Panc1 (cell line): ENCODE measurements at regions not wholly inside any gene's neighbourhood (a gene's known extent, or its start where the extent isn't known, plus 50 kb on each side); places are given as distances from the start of the nearest gene placed in this dataset.

Experiments
- ATAC-seq: fragments of 200-7000 bp; cut with Tn5 transposase; 2 replicates; pipeline ENCODE4 v1.9.1; 2020; ENCODE audit warnings: mild to moderate bottlenecking, moderate library complexity
- BruUV-seq: library from RNA; stranded (reverse); fragments of 400-500 nt; replicated peaks from 2 replicates; lab custom pipeline; 2021; lab: Mats Ljungman, UMichigan
- CTCF ChIA-PET: fragments of 300-600 bp; sonication (Branson Sonifier 250); formaldehyde crosslinking; loops from one replicate; lab custom pipeline; 2022; ENCODE audit warnings: antibody characterized with exemption; lab: Charles Lee
- POLR2A ChIA-PET: fragments of 300-600 bp; sonication (Branson Sonifier 250); formaldehyde crosslinking; loops from one replicate; lab custom pipeline; 2022; ENCODE audit warnings: antibody characterized with exemption; lab: Charles Lee
- DNase-seq: peaks from one replicate; pipeline ENCODE4 v3.0.0-alpha.2; 2010; ENCODE audit warnings: low read depth, low spot score
- H3K27ac ChIP-seq: 2 replicates; pipeline ENCODE4 v1.5.1; 2011; ENCODE audit warnings: mild to moderate bottlenecking, low read length, inconsistent platforms
- H3K27me3 ChIP-seq: fragments of 200-500 bp; sonication (Bioruptor generic); 2 replicates; pipeline ENCODE4 v1.6.0; 2014; ENCODE audit warnings: low read length, inconsistent platforms; ENCODE audit not compliant: control insufficient read depth, insufficient read depth
- H3K36me3 ChIP-seq: fragments of 200-500 bp; sonication (Bioruptor generic); 2 replicates; pipeline ENCODE4 v1.5.1; 2014; ENCODE audit warnings: inconsistent platforms, mild to moderate bottlenecking, low read length, moderate library complexity; ENCODE audit not compliant: control insufficient read depth, insufficient read depth
- H3K4me1 ChIP-seq: 2 replicates; pipeline ENCODE4 v1.5.1; 2011; ENCODE audit warnings: inconsistent platforms, mild to moderate bottlenecking, low read length, moderate library complexity; ENCODE audit not compliant: control insufficient read depth, insufficient read depth
- H3K4me3 ChIP-seq, 2 experiments: 2 replicates each; pipeline ENCODE4 v1.5.1; 2011 to 2012; ENCODE audit warnings: low read depth in 2 of 2, low read length in 2 of 2, mild to moderate bottlenecking in 2 of 2, inconsistent platforms in 1 of 2, moderate library complexity in 1 of 2
- H3K9me3 ChIP-seq: fragments of 200-500 bp; sonication (Bioruptor generic); 2 replicates; pipeline ENCODE4 v1.5.1; 2014; ENCODE audit warnings: low read depth, mild to moderate bottlenecking, inconsistent platforms, low read length, moderate library complexity; ENCODE audit not compliant: control insufficient read depth, insufficient read depth
- CTCF ChIP-seq: fragments of 450-650 bp; IDR thresholded peaks from 2 replicates; pipeline ENCODE4 v1.5.1; 2017; ENCODE audit warnings: mild to moderate bottlenecking
- POLR2AphosphoS5 ChIP-seq: IDR thresholded peaks from 2 replicates; pipeline ENCODE4 v1.6.1; 2012; ENCODE audit warnings: mild to moderate bottlenecking, low read depth, low read length, moderate library complexity
- REST ChIP-seq, 2 experiments: IDR thresholded peaks; 2 replicates each; pipeline ENCODE4 v1.6.1; 2011 to 2012; ENCODE audit warnings: low read depth in 2 of 2, control low read depth in 1 of 2, low read length in 1 of 2, mild to moderate bottlenecking in 1 of 2, moderate library complexity in 1 of 2; ENCODE audit not compliant: insufficient read depth in 1 of 2
- SIN3A ChIP-seq: IDR thresholded peaks from 2 replicates; pipeline ENCODE4 v1.6.1; 2012; ENCODE audit warnings: low read depth, mild to moderate bottlenecking, low read length, moderate library complexity, borderline replicate concordance; ENCODE audit not compliant: insufficient read depth
- TCF7L2 ChIP-seq: IDR thresholded peaks from 2 replicates; pipeline ENCODE4 v1.6.1; 2011; ENCODE audit warnings: mild to moderate bottlenecking, low read depth, low read length, inconsistent platforms
- in situ Hi-C: cut with HindIII; loops from 2 replicates; pipeline ENCODE4 v1.10.0; 2016; ENCODE audit warnings: low sequenced_read_pairs, low pct_unique_long_range_greater_than_20kb
- intact Hi-C: fragments of 100-400 bp; cut with micrococcal nuclease; formaldehyde crosslinking; loops from one replicate; pipeline ENCODE4 v1.10.0; 2022; ENCODE audit not compliant: unreplicated experiment

- intact Hi-C loops (no loop called here), in situ Hi-C loops (no loop called here)
- Histone ChIP-seq H3K27me3 (no peaks in the 10 kb centered on the region), H3K4me3 (no peak overlapping the region), H3K27ac (no peak overlapping the region), H3K9me3 (no peaks in the 10 kb centered on the region), H3K36me3 (no peaks in the 10 kb centered on the region), H3K4me1 (no peaks in the 10 kb centered on the region)
- ChIA-PET POLR2A (no interaction called here), CTCF (no interaction called here)
- DNase-seq (no peak), ATAC-seq (no peak)
- TF ChIP-seq SIN3A: no peak
- TF ChIP-seq TCF7L2: no peak
- TF ChIP-seq CTCF: no peak
- BruUV-seq: no TSS peak
Measured at GRCh38 chr11:70608568-70609470, 210.5 kb downstream of the CTTN start.

GRCh38 chr11:70610566-70611565 lies 212.5 kb downstream of the CTTN start:
- intact Hi-C loops (no loop called here), in situ Hi-C loops (no loop called here)
- TF ChIP-seq TCF7L2 (no peak), SIN3A (no peak), REST (IDR thresholded peaks at IDR 0.05; ENCODE audit: insufficient read depth in 1 of 2, low read depth in 2 of 2, low read length in 1 of 2) (no peak), POLR2AphosphoS5 (no peak), CTCF (no peak)
- Histone ChIP-seq H3K4me3 (no peak overlapping the region), H3K36me3 (no peaks in the 10 kb centered on the region), H3K4me1 (no peaks in the 10 kb centered on the region), H3K9me3 (no peaks in the 10 kb centered on the region), H3K27me3 (no peaks in the 10 kb centered on the region), H3K27ac (no peak overlapping the region)
- no peak for ATAC-seq
- ChIA-PET CTCF (no interaction called here), POLR2A (no interaction called here)
- BruUV-seq: no TSS peak
- no peak for DNase-seq
